GM23338 (cell line): ENCODE measurements at regions not wholly inside any gene's neighbourhood (a gene's known extent, or its start where the extent isn't known, plus 50 kb on each side); places are given as distances from the start of the nearest gene placed in this dataset.

Source experiments
- ATAC-seq: fragments of 200-7000 bp; cut with Tn5 transposase; 3 replicates; pipeline ENCODE4 v1.9.1; 2020
- DNase-seq: peaks from one replicate; pipeline ENCODE4 v3.0.0-alpha.2; 2015; ENCODE audit warnings: low spot score
- H2AFZ ChIP-seq: fragments of 200-600 bp; sonication (generic); 2 replicates; pipeline ENCODE4 v1.8.0; 2016; ENCODE audit warnings: antibody characterized with exemption, mild to moderate bottlenecking, moderate library complexity
- H3F3A ChIP-seq: fragments of 200-600 bp; sonication (generic); replicated peaks from 2 replicates; pipeline ENCODE4 v1.8.0; 2017; ENCODE audit warnings: antibody characterized with exemption, mixed run types, low read depth
- H3K27ac ChIP-seq: fragments of 200-600 bp; sonication (generic); 2 replicates; pipeline ENCODE4 v1.6.1; 2016; ENCODE audit warnings: low read depth
- H3K27me3 ChIP-seq: fragments of 200-600 bp; sonication (generic); 2 replicates; pipeline ENCODE4 v1.8.0; 2016; ENCODE audit warnings: mild to moderate bottlenecking, mixed run types, moderate library complexity; ENCODE audit not compliant: insufficient read depth
- H3K36me3 ChIP-seq: fragments of 200-600 bp; sonication (generic); 2 replicates; pipeline ENCODE4 v1.8.0; 2016; ENCODE audit warnings: mild to moderate bottlenecking; ENCODE audit not compliant: insufficient read depth
- H3K4me1 ChIP-seq: fragments of 200-600 bp; sonication (generic); 2 replicates; pipeline ENCODE4 v1.8.0; 2016; ENCODE audit warnings: mild to moderate bottlenecking, moderate library complexity; ENCODE audit not compliant: insufficient read depth
- H3K4me2 ChIP-seq: fragments of 200-600 bp; sonication (generic); 2 replicates; pipeline ENCODE4 v1.7.1; 2017; ENCODE audit warnings: mixed run types
- H3K4me3 ChIP-seq: fragments of 200-600 bp; sonication (generic); 2 replicates; pipeline ENCODE4 v1.6.1; 2016; ENCODE audit warnings: mixed run types
- H3K79me2 ChIP-seq: fragments of 200-600 bp; sonication (generic); replicated peaks from 2 replicates; pipeline ENCODE4 v1.8.0; 2017; ENCODE audit warnings: mild to moderate bottlenecking; ENCODE audit not compliant: insufficient read depth
- H3K9me2 ChIP-seq: fragments of 200-600 bp; sonication (generic); 2 replicates; pipeline ENCODE4 v1.8.0; 2017; ENCODE audit not compliant: insufficient read depth
- H4K20me1 ChIP-seq: fragments of 200-600 bp; sonication (generic); replicated peaks from 2 replicates; pipeline ENCODE4 v1.8.0; 2017; ENCODE audit warnings: mild to moderate bottlenecking; ENCODE audit not compliant: insufficient read depth
- H3K27ac Mint-ChIP-seq: 2 replicates; pipeline ENCODE4 v1.8.0; 2020; ENCODE audit warnings: inconsistent platforms, mild to moderate bottlenecking, moderate library complexity, mixed read lengths
- H3K27me3 Mint-ChIP-seq: 3 replicates; pipeline ENCODE4 v1.8.0; 2022; ENCODE audit warnings: low read depth, mild to moderate bottlenecking, moderate library complexity, mixed read lengths, inconsistent platforms; ENCODE audit not compliant: insufficient read depth, poor library complexity
- H3K36me3 Mint-ChIP-seq: 3 replicates; pipeline ENCODE4 v1.8.0; 2021; ENCODE audit warnings: low read depth, mild to moderate bottlenecking, inconsistent platforms, moderate library complexity, mixed read lengths
- H3K4me1 Mint-ChIP-seq: 3 replicates; pipeline ENCODE4 v1.8.0; 2020; ENCODE audit warnings: mild to moderate bottlenecking, inconsistent platforms, mixed read lengths
- H3K4me3 Mint-ChIP-seq: 3 replicates; pipeline ENCODE4 v1.8.0; 2021; ENCODE audit warnings: moderate library complexity, mild to moderate bottlenecking, inconsistent platforms, mixed read lengths
- H3K9me3 Mint-ChIP-seq: 3 replicates; pipeline ENCODE4 v1.8.0; 2020; ENCODE audit warnings: moderate library complexity, mild to moderate bottlenecking, inconsistent platforms, mixed read lengths
- CREB1 ChIP-seq: fragments of 250-450 bp; sonication (Bioruptor Pico); IDR thresholded peaks from 2 replicates; pipeline ENCODE4 v1.5.0; 2020; ENCODE audit warnings: low read depth, mild to moderate bottlenecking, moderate library complexity
- CTCF ChIP-seq, 2 experiments: fragments of 200-600 bp in 1 of 2; sonication (generic) in 1 of 2; conservative IDR thresholded peaks; 2 replicates each; pipeline versions ENCODE4 v1.5.1 to v1.6.1; 2016 to 2017; ENCODE audit warnings: antibody characterized with exemption in 2 of 2, low read depth in 2 of 2, mild to moderate bottlenecking in 2 of 2, moderate library complexity in 1 of 2
- ETS1 ChIP-seq: IDR thresholded peaks from 2 replicates; pipeline ENCODE4 v1.6.1; 2016; ENCODE audit warnings: antibody characterized with exemption
- EZH2 ChIP-seq: fragments of 200-600 bp; sonication (generic); IDR thresholded peaks from one replicate; pipeline ENCODE4 v1.8.0; 2017; ENCODE audit warnings: antibody characterized with exemption, mild to moderate bottlenecking, low read depth; ENCODE audit not compliant: unreplicated experiment
- EZH2phosphoT487 ChIP-seq: fragments of 200-600 bp; sonication (generic); IDR thresholded peaks from one replicate; pipeline ENCODE4 v1.8.1; 2018; ENCODE audit warnings: antibody characterized with exemption; ENCODE audit not compliant: unreplicated experiment
- JUNB ChIP-seq: IDR thresholded peaks from one replicate; pipeline ENCODE4 v1.6.1; 2016; ENCODE audit warnings: antibody characterized with exemption; ENCODE audit not compliant: unreplicated experiment
- NANOG ChIP-seq: IDR thresholded peaks from 2 replicates; pipeline ENCODE4 v1.6.1; 2016; ENCODE audit warnings: antibody characterized with exemption, borderline replicate concordance
- POLR2AphosphoS5 ChIP-seq: IDR thresholded peaks from 2 replicates; pipeline ENCODE4 v1.6.1; 2016; ENCODE audit warnings: antibody characterized with exemption, low read depth
- REST ChIP-seq: IDR thresholded peaks from one replicate; pipeline ENCODE4 v1.6.1; 2018; ENCODE audit warnings: antibody characterized with exemption; ENCODE audit not compliant: unreplicated experiment
- STAT1 ChIP-seq: IDR thresholded peaks from one replicate; pipeline ENCODE4 v1.6.1; 2016; ENCODE audit warnings: antibody characterized with exemption; ENCODE audit not compliant: unreplicated experiment
- ZNF331 ChIP-seq: fragments of 250-450 bp; sonication (Bioruptor Pico); IDR thresholded peaks from 2 replicates; pipeline ENCODE4 v1.5.0; 2020; ENCODE audit warnings: low read depth, mild to moderate bottlenecking, moderate library complexity
- ZNF462 ChIP-seq: fragments of 250-450 bp; sonication (Bioruptor Pico); IDR thresholded peaks from 2 replicates; pipeline ENCODE4 v1.5.0; 2020; ENCODE audit warnings: mild to moderate bottlenecking, moderate library complexity

- no peaks in the 10 kb centered on the region for H3K79me2 ChIP-seq
- Mint-ChIP-seq H3K9me3 (no peaks in the 10 kb centered on the region), H3K36me3 (no peaks in the 10 kb centered on the region), H3K27ac (no peak overlapping the region), H3K27me3 (no peaks in the 10 kb centered on the region), H3K4me1 (no peaks in the 10 kb centered on the region), H3K4me3 (no peak overlapping the region)
- DNase-seq (no peak), ATAC-seq (no peak)
- no peaks in the 10 kb centered on the region for H4K20me1 ChIP-seq
- H3K4me1 ChIP-seq: no peaks in the 10 kb centered on the region
- no peak overlapping the region for H3K4me3 ChIP-seq
- no peak overlapping the region for H3K27ac ChIP-seq
- H3K27me3 ChIP-seq: no peaks in the 10 kb centered on the region
- no peak overlapping the region for H2AFZ ChIP-seq
- H3K4me2 ChIP-seq: no peak overlapping the region
- TF ChIP-seq POLR2AphosphoS5 (no peak), JUNB (no peak), REST (no peak), NANOG (no peak), ZNF331 (no peak), CREB1 (CRISPR knock-in tag) (no peak), CTCF (conservative IDR thresholded peaks at IDR 0.05; ENCODE audit: low read depth in 2 of 2) (no peak), EZH2phosphoT487 (no peak), EZH2 (no peak), ZNF462 (CRISPR knock-in tag) (no peak), STAT1 (no peak), ETS1 (no peak)
- H3F3A ChIP-seq: no peaks in the 10 kb centered on the region
- no peaks in the 10 kb centered on the region for H3K9me2 ChIP-seq
- no peaks in the 10 kb centered on the region for H3K36me3 ChIP-seq
These were observed 381.5 kb upstream of the CDH18 start for GRCh38 chr5:20369518-20369885.
